ENCODE measurements at regions not wholly inside any gene's neighbourhood (a gene's known extent, or its start where the extent isn't known, plus 50 kb on each side); places are given as distances from the start of the nearest gene placed in this dataset.
"Not testable (repeated sequence)": the region's sequence is repeated elsewhere in the genome, so short reads cannot be mapped to it uniquely, and the experiment has no call there.

DNA sequence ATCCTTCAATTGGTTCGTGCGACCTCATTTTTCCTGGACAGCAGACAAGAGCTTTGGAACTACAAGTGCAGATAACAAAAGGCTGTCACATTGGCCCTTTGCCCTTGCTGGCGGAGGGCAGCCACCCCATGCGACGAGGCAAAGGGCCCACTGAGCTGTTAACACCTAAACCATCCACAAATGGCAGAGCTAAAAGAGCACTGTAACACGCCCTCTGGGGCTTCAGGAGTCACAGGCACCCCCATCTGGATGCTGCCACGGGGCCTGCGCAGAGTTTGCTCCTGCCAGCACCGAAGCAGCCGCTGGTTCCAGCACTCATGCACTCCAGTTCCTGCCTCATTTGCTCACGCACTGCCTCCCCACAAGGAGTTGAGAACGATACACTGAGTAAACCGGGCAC, 524.9 kb downstream of the ZNF385D start:
- Mint-ChIP-seq H3K9me3 (peaks cover 18% of the 10 kb centered on the region), H3K4me3 (no peak overlapping the region)

DNA sequence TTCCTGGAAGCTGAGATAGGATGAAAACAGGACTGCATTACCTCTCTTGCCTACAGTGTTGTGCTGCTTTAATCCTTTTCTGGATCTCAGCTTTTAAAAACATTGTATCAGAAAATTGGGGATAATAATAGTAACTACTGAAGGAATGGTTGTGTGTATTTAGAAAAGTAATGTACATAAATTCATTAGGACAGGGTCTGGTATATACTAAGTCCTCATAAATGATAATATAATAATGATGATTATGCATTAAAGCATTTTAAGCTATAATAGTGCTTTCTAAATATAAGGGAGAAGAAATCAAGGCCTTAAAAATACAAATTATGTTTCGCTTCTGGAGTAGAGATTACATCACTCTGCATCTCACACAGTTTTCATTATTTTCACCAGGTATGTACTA, 530.1 kb downstream of the ZNF385D start:
- Histone ChIP-seq H3K36me3 (ENCODE audit: control insufficient read depth, insufficient read depth, low read length) (no peaks in the 10 kb centered on the region), H3K4me1 (ENCODE audit: control insufficient read depth, insufficient read depth, low read length) (no peaks in the 10 kb centered on the region), H3K9ac (ENCODE audit: extremely low read depth, low read length, poor library complexity, severe bottlenecking) (no peak overlapping the region), H3K9me3 (ENCODE audit: control insufficient read depth, low read length) (peaks cover 17% of the 10 kb centered on the region), H3K27ac (ENCODE audit: low read depth, low read length) (no peak overlapping the region), H3K4me3 (ENCODE audit: low read length) (no peak overlapping the region), H3K27me3 (ENCODE audit: control insufficient read depth, insufficient read depth, low read length, poor library complexity, severe bottlenecking) (no peaks in the 10 kb centered on the region)
- H3K27ac Mint-ChIP-seq, result no peak overlapping the region
- peaks cover 13% of the 10 kb centered on the region for H3K9me3 Mint-ChIP-seq
- peaks cover 22% of the 10 kb centered on the region for H3K4me1 Mint-ChIP-seq
- DNase-seq, result no peak
- H3K4me3 Mint-ChIP-seq, result no peak overlapping the region
- TF ChIP-seq, protein P1, sequence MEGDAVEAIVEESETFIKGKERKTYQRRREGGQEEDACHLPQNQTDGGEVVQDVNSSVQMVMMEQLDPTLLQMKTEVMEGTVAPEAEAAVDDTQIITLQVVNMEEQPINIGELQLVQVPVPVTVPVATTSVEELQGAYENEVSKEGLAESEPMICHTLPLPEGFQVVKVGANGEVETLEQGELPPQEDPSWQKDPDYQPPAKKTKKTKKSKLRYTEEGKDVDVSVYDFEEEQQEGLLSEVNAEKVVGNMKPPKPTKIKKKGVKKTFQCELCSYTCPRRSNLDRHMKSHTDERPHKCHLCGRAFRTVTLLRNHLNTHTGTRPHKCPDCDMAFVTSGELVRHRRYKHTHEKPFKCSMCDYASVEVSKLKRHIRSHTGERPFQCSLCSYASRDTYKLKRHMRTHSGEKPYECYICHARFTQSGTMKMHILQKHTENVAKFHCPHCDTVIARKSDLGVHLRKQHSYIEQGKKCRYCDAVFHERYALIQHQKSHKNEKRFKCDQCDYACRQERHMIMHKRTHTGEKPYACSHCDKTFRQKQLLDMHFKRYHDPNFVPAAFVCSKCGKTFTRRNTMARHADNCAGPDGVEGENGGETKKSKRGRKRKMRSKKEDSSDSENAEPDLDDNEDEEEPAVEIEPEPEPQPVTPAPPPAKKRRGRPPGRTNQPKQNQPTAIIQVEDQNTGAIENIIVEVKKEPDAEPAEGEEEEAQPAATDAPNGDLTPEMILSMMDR (conservative IDR thresholded peaks at IDR 0.05), result no peak
- WGBS, 2 experiments (ENCODE audit: insufficient coverage in 1 of 2, insufficient read length in 1 of 2), result no CpG with 5 or more reads among the region's 1 CpG
- no peaks in the 10 kb centered on the region for H3K27me3 Mint-ChIP-seq (ENCODE audit: insufficient read depth)
- H3K36me3 Mint-ChIP-seq (ENCODE audit: low read depth), result peaks cover 29% of the 10 kb centered on the region

More for the DNA sequence above, 524.9 kb downstream of the ZNF385D start:
- Mint-ChIP-seq H3K27ac (no peak overlapping the region), H3K27me3 (ENCODE audit: insufficient read depth) (no peaks in the 10 kb centered on the region), H3K4me1 (peaks cover 27% of the 10 kb centered on the region), H3K36me3 (ENCODE audit: low read depth) (peaks cover 35% of the 10 kb centered on the region)
- Histone ChIP-seq H3K9me3 (ENCODE audit: control insufficient read depth, low read length) (peaks cover 3% of the 10 kb centered on the region), H3K36me3 (ENCODE audit: control insufficient read depth, insufficient read depth, low read length) (no peaks in the 10 kb centered on the region), H3K9ac (ENCODE audit: extremely low read depth, low read length, poor library complexity, severe bottlenecking) (no peak overlapping the region), H3K4me1 (ENCODE audit: control insufficient read depth, insufficient read depth, low read length) (no peaks in the 10 kb centered on the region), H3K27ac (ENCODE audit: low read depth, low read length) (no peak overlapping the region), H3K4me3 (ENCODE audit: low read length) (no peak overlapping the region), H3K27me3 (ENCODE audit: control insufficient read depth, insufficient read depth, low read length, poor library complexity, severe bottlenecking) (no peaks in the 10 kb centered on the region)
- 95 to 96% methylated on average over 6 to 13 of the region's 13 CpGs for WGBS, 2 experiments (ENCODE audit: insufficient coverage in 1 of 2, insufficient read length in 1 of 2)
- TF ChIP-seq, protein P1 (conservative IDR thresholded peaks at IDR 0.05), result no peak
- no peak for DNase-seq

DNA sequence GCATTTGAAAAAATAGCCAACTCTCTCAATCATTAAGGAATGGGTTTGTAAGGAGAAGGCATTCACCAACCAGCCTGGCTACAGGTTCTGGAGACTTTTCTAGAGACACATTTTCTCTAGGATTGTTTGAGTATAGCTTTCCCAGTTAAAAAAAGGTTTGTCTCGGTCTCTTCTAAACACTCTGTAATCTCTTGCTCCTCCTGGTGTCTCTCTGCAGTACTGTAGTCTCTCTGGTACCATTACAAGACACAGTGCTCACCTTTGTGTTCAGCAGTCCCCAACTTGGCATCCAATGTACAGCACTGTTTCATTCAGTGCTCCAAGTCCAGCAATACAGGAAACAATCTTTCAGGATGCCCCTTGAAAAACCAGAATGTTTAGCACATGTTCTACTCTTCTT, 534.4 kb downstream of the ZNF385D start:
- Histone ChIP-seq H3K27me3 (ENCODE audit: control insufficient read depth, insufficient read depth, low read length, poor library complexity, severe bottlenecking) (no peaks in the 10 kb centered on the region), H3K27ac (ENCODE audit: low read depth, low read length) (no peak overlapping the region), H3K4me1 (ENCODE audit: control insufficient read depth, insufficient read depth, low read length) (no peaks in the 10 kb centered on the region), H3K36me3 (ENCODE audit: control insufficient read depth, insufficient read depth, low read length) (no peaks in the 10 kb centered on the region), H3K9me3 (ENCODE audit: control insufficient read depth, low read length) (peaks cover 36% of the 10 kb centered on the region), H3K9ac (ENCODE audit: extremely low read depth, low read length, poor library complexity, severe bottlenecking) (no peak overlapping the region), H3K4me3 (ENCODE audit: low read length) (no peak overlapping the region)
- Mint-ChIP-seq H3K27me3 (ENCODE audit: insufficient read depth) (no peaks in the 10 kb centered on the region), H3K9me3 (peaks cover 44% of the 10 kb centered on the region), H3K4me1 (no peaks in the 10 kb centered on the region), H3K4me3 (no peak overlapping the region), H3K27ac (no peak overlapping the region), H3K36me3 (ENCODE audit: low read depth) (peaks cover 50% of the 10 kb centered on the region)
- TF ChIP-seq, protein P1 (conservative IDR thresholded peaks at IDR 0.05), result peak; percentile 73
- 69 to 97% methylated on average over 1 of the region's 1 CpG for WGBS, 2 experiments (ENCODE audit: insufficient coverage in 1 of 2, insufficient read length in 1 of 2)
- DNase-seq, result peak; percentile 56

DNA sequence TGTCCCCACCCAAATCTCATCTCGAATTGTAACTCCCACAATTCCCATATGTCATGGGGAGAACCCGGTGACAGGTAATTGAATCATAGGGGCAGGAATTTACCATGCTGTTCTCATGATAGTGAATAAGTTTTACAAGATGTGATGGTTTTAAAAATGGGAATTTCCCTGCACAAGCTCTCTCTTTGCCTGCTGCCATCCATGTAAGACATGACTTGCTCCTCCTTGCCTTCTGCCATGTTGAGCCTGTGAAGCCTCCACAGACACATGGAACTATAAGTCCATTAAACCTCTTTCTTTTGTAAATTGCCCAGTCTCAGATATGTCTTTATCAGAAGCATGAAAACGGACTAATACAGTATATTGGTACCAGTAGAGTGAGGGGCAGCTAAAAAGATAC, 546.9 kb downstream of the ZNF385D start:
- H3K9me3 ChIP-seq (ENCODE audit: control insufficient read depth, low read length), result peaks cover 35% of the 10 kb centered on the region
- H3K27me3 Mint-ChIP-seq (ENCODE audit: insufficient read depth); H3K36me3 ChIP-seq (ENCODE audit: control insufficient read depth, insufficient read depth, low read length); H3K27ac Mint-ChIP-seq; H3K27me3 ChIP-seq (ENCODE audit: control insufficient read depth, insufficient read depth, low read length, poor library complexity, severe bottlenecking); H3K27ac ChIP-seq (ENCODE audit: low read depth, low read length); DNase-seq; H3K4me1 Mint-ChIP-seq; H3K9ac ChIP-seq (ENCODE audit: extremely low read depth, low read length, poor library complexity, severe bottlenecking); H3K4me3 Mint-ChIP-seq; H3K4me3 ChIP-seq (ENCODE audit: low read length); H3K4me1 ChIP-seq (ENCODE audit: control insufficient read depth, insufficient read depth, low read length): not testable (repeated sequence)
- 92 to 95% methylated on average over 2 to 3 of the region's 3 CpGs for WGBS, 2 experiments (ENCODE audit: insufficient coverage in 1 of 2, insufficient read length in 1 of 2)
- Mint-ChIP-seq H3K36me3 (ENCODE audit: low read depth) (peaks cover 41% of the 10 kb centered on the region), H3K9me3 (peaks cover 60% of the 10 kb centered on the region)

Measured in endodermal cell (in vitro differentiated cells).